ENCODE measurements at regions not wholly inside any gene's neighbourhood (a gene's known extent, or its start where the extent isn't known, plus 50 kb on each side); places are given as distances from the start of the nearest gene placed in this dataset.

GRCh38 chr5:126335886-126336285, 87.3 kb upstream of the GRAMD2B start:
- TF ChIP-seq, protein P1, sequence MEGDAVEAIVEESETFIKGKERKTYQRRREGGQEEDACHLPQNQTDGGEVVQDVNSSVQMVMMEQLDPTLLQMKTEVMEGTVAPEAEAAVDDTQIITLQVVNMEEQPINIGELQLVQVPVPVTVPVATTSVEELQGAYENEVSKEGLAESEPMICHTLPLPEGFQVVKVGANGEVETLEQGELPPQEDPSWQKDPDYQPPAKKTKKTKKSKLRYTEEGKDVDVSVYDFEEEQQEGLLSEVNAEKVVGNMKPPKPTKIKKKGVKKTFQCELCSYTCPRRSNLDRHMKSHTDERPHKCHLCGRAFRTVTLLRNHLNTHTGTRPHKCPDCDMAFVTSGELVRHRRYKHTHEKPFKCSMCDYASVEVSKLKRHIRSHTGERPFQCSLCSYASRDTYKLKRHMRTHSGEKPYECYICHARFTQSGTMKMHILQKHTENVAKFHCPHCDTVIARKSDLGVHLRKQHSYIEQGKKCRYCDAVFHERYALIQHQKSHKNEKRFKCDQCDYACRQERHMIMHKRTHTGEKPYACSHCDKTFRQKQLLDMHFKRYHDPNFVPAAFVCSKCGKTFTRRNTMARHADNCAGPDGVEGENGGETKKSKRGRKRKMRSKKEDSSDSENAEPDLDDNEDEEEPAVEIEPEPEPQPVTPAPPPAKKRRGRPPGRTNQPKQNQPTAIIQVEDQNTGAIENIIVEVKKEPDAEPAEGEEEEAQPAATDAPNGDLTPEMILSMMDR (IDR thresholded peaks at IDR 0.05; ENCODE audit: low read depth, low read length, missing input control), result no peak
- TF ChIP-seq TAF1 (conservative IDR thresholded peaks at IDR 0.05) (no peak), REST (IDR thresholded peaks at IDR 0.05) (no peak), JUND (IDR thresholded peaks at IDR 0.05) (no peak), ATF3 (IDR thresholded peaks at IDR 0.05) (no peak), RXRA (IDR thresholded peaks at IDR 0.05) (no peak), GABPA (IDR thresholded peaks at IDR 0.05 in 1 of 2, conservative IDR thresholded peaks at IDR 0.05 in 1 of 2) (no peak), YY1 (IDR thresholded peaks at IDR 0.05) (no peak), HNF4A (conservative IDR thresholded peaks at IDR 0.05) (no peak), ZBTB33 (IDR thresholded peaks at IDR 0.05) (no peak), SP1 (IDR thresholded peaks at IDR 0.05) (no peak), RAD21 (IDR thresholded peaks at IDR 0.05) (no peak), EGR1 (IDR thresholded peaks at IDR 0.05; ENCODE audit: low read depth in 2 of 2) (no peak)
- TF ChIP-seq, protein P2, sequence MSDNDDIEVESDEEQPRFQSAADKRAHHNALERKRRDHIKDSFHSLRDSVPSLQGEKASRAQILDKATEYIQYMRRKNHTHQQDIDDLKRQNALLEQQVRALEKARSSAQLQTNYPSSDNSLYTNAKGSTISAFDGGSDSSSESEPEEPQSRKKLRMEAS (IDR thresholded peaks at IDR 0.05), result no peak

All from liver (tissue), 3 donors.